ENCODE measurements at regions not wholly inside any gene's neighbourhood (a gene's known extent, or its start where the extent isn't known, plus 50 kb on each side); places are given as distances from the start of the nearest gene placed in this dataset.

GRCh38 chr7:11910253-11910652 lies 78.3 kb upstream of the THSD7A start:
- Mint-ChIP-seq H3K27ac (ENCODE audit: unreplicated experiment) (no peak overlapping the region), H3K9me3 (ENCODE audit: unreplicated experiment) (no peaks in the 10 kb centered on the region), H3K4me3 (ENCODE audit: unreplicated experiment) (no peak overlapping the region), H3K36me3 (ENCODE audit: insufficient read depth, unreplicated experiment) (no peaks in the 10 kb centered on the region), H3K27me3 (ENCODE audit: insufficient read depth, unreplicated experiment) (no peaks in the 10 kb centered on the region), H3K4me1 (ENCODE audit: low read depth, unreplicated experiment) (no peaks in the 10 kb centered on the region)
- Histone ChIP-seq H3K4me1 (no peaks in the 10 kb centered on the region), H3K9me3 (no peaks in the 10 kb centered on the region), H3K36me3 (ENCODE audit: control insufficient read depth, insufficient read depth, low read length) (no peaks in the 10 kb centered on the region), H3K27me3 (replicated peaks; ENCODE audit: control insufficient read depth, insufficient read depth, low read length) (no peaks in the 10 kb centered on the region), H3K4me3 (ENCODE audit: low read depth, low read length) (no peak overlapping the region)
- intact Hi-C loops (cut with micrococcal nuclease; ENCODE audit: unreplicated experiment), result no loop called here
- TF ChIP-seq CTCF (IDR thresholded peaks at IDR 0.05; ENCODE audit: insufficient read depth in 1 of 2, low read depth in 1 of 2, low read length in 1 of 2, severe bottlenecking in 1 of 2, unreplicated experiment in 1 of 2), result no peak
- POLR2A ChIA-PET, result no interaction called here
- BruUV-seq (replicated peaks), result no TSS peak
- CTCF ChIA-PET, result no interaction called here
- no peak for DNase-seq

GRCh38 chr7:11911900-11912299 lies 79.9 kb upstream of the THSD7A start:
- Mint-ChIP-seq H3K9me3 (ENCODE audit: unreplicated experiment) (no peaks in the 10 kb centered on the region), H3K4me3 (ENCODE audit: unreplicated experiment) (no peak overlapping the region), H3K36me3 (ENCODE audit: insufficient read depth, unreplicated experiment) (no peaks in the 10 kb centered on the region), H3K27me3 (ENCODE audit: insufficient read depth, unreplicated experiment) (no peaks in the 10 kb centered on the region), H3K27ac (ENCODE audit: unreplicated experiment) (no peak overlapping the region), H3K4me1 (ENCODE audit: low read depth, unreplicated experiment) (no peaks in the 10 kb centered on the region)
- no peaks in the 10 kb centered on the region for H3K27me3 ChIP-seq (replicated peaks; ENCODE audit: control insufficient read depth, insufficient read depth, low read length)
- no peaks in the 10 kb centered on the region for H3K4me1 ChIP-seq
- no peak for TF ChIP-seq CTCF (IDR thresholded peaks at IDR 0.05; ENCODE audit: insufficient read depth in 1 of 2, low read depth in 1 of 2, low read length in 1 of 2, severe bottlenecking in 1 of 2, unreplicated experiment in 1 of 2)
- H3K4me3 ChIP-seq (ENCODE audit: low read depth, low read length), result no peak overlapping the region
- H3K9me3 ChIP-seq, result no peaks in the 10 kb centered on the region
- DNase-seq, result no peak
- intact Hi-C loops (cut with micrococcal nuclease; ENCODE audit: unreplicated experiment), result no loop called here
- POLR2A ChIA-PET, result no interaction called here
- CTCF ChIA-PET, result no interaction called here
- no TSS peak for BruUV-seq (replicated peaks)
- no peaks in the 10 kb centered on the region for H3K36me3 ChIP-seq (ENCODE audit: control insufficient read depth, insufficient read depth, low read length)

GRCh38 chr7:11914645-11915044 lies 82.6 kb upstream of the THSD7A start:
- CTCF ChIA-PET, result no interaction called here
- no peak overlapping the region for H3K27ac Mint-ChIP-seq (ENCODE audit: unreplicated experiment)
- no peak for TF ChIP-seq CTCF (IDR thresholded peaks at IDR 0.05; ENCODE audit: insufficient read depth in 1 of 2, low read depth in 1 of 2, low read length in 1 of 2, severe bottlenecking in 1 of 2, unreplicated experiment in 1 of 2)

More at GRCh38 chr7:11914645-11915044, 82.6 kb upstream of the THSD7A start:
- POLR2A ChIA-PET, result no interaction called here
- Histone ChIP-seq H3K4me1 (no peaks in the 10 kb centered on the region), H3K27me3 (replicated peaks; ENCODE audit: control insufficient read depth, insufficient read depth, low read length) (no peaks in the 10 kb centered on the region), H3K9me3 (no peaks in the 10 kb centered on the region), H3K36me3 (ENCODE audit: control insufficient read depth, insufficient read depth, low read length) (no peaks in the 10 kb centered on the region), H3K4me3 (ENCODE audit: low read depth, low read length) (no peak overlapping the region)
- BruUV-seq (replicated peaks), result no TSS peak
- no peaks in the 10 kb centered on the region for H3K4me1 Mint-ChIP-seq (ENCODE audit: low read depth, unreplicated experiment)
- no peak overlapping the region for H3K4me3 Mint-ChIP-seq (ENCODE audit: unreplicated experiment)
- intact Hi-C loops (cut with micrococcal nuclease; ENCODE audit: unreplicated experiment), result no loop called here
- H3K9me3 Mint-ChIP-seq (ENCODE audit: unreplicated experiment), result no peaks in the 10 kb centered on the region
- no peaks in the 10 kb centered on the region for H3K36me3 Mint-ChIP-seq (ENCODE audit: insufficient read depth, unreplicated experiment)
- peaks cover 3% of the 10 kb centered on the region for H3K27me3 Mint-ChIP-seq (ENCODE audit: insufficient read depth, unreplicated experiment)
- DNase-seq, result no peak

Measured in Caco-2 (cell line).